ENCODE measurements at regions not wholly inside any gene's neighbourhood (a gene's known extent, or its start where the extent isn't known, plus 50 kb on each side); places are given as distances from the start of the nearest gene placed in this dataset.

GRCh38 chrX:69305333-69306062, 140.2 kb upstream of the PJA1 start:
- no peak for DNase-seq (ENCODE audit: low read depth)

- no peak for DNase-seq (ENCODE audit: low read depth)
Observed at GRCh38 chrX:69303231-69303630, 138.0 kb upstream of the PJA1 start.

DNA sequence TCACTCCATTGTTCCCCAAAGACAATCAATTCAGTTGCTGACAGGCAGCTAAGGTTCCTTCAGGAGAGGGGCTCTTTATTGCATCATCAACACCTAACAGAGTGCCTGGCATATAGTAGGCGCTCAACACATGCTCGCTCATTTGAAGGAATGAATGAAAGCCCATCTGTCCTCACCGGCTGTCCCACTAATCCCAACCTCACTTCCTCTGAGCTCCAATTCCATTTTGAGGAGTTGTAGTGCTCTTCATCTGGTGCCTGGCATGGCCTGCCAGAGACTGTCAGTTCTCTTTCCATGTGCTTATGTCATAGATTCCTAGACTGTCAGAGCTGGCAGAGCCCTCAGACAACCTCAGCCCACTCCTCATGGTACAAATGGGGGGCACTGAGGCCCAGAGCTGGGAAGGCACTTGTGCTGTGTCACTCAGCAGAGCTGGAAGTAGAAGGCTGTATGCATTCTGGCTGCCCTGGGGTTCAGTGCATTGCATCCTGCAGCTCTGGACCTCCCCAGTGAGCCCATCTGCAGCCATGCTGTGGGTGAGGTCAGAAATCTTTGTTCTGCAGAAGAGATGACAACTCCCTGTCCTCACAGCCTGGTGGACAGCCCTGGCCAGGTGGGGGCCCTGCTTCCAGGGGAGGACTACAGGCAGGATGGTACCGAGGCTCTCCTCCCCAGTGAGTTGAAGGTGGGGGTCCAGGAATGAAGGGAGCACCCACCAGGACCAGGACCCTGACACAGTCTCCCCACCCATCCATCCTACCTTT, 134.9 kb upstream of the PJA1 start:
- DNase-seq (ENCODE audit: low read depth), result no peak

DNA sequence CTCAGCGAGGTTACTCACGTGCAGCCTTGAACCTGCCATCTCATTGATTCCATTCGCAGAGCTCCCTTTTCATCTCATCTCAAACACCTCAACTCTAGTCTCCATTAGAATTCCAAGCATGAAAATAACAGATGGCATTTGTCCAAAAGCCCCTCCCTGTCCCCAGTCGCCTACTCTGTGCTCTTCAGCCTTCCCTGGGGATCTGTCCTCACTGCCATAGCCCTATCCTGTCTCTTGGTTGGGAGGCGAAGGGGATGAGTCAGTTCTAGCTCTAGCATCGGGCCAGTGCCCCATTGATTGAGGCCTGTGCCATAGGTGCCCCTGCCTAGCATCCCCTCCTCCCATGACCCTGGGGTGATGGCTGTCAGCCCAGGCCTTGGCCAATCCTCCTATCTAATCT, 134.0 kb upstream of the PJA1 start:
- no peak for DNase-seq (ENCODE audit: low read depth)

DNA sequence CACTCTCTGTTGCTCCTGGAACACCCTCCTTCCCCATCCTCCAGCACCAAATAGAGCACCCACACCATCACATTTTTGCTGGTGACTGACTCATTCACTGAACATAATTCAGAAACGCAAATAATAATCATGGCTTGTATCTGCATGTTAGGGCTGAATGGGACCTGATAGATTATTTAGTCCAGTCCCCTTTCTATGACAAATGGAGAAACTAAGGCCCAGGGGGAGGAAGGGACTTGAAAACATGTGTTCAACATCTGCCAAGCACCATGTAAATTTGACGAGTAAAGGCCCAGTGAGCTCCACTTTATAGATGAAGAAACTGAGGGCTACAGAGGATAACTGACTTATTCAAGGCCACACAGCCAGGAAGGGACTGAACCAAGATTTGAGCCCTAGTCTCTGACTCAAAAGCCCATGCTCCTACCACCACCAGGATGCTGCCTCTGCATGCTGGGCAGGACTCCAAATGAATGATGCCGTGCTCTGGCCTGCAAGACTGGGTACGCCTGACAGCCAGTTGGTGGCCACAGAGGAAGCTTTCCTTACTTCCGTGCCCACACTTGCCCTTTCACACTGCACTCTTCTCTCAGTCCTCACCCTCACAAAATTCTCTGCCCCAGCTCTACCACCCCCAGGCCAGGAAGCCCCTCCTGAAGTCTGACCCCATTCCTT, 133.3 kb upstream of the PJA1 start:
- no peak for DNase-seq (ENCODE audit: low read depth)

- DNase-seq (ENCODE audit: low read depth), result no peak
Observed at GRCh38 chrX:69297506-69297905, 132.3 kb upstream of the PJA1 start.

DNA sequence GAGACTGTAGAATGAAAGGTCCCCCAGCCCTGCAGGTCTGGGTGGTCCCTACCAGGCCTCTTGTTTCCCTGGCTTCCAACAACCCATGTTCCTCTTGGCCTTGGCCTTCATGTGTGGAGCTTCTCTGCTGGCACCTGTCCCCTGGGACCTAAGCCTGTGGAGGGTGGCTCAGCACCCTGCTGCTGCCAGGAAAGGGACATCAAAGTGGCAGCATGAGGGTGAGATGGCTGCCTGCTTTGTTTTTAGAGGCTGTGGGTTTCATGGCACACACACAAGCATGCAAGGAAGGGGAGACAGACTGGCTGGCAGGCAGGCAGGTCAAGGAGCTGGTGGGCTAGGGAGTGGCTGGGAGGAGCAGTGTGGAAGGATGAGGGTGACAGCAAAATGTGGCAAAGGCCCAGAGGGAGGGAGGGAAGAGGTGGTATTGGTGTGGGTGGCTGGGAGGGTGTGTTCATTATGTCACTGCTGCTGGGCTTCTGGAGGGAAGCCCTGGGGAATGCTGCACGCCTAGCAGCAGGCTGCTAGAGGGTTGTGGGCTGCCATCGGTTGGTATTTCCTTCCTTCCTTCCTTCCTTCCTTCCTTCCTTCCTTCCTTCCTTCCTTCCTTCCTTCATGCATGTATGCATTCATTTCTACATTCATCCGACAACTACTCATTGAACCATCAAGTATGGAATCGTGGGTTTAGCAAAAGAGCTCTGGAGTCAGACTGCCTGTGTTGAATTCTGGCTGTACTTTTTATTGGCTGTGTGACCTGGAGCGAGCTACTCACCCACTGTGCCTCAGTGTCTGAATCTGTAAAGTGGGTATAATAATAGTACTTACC, 128.7 kb upstream of the PJA1 start:
- DNase-seq (ENCODE audit: low read depth), result no peak

- no peak for DNase-seq (ENCODE audit: low read depth)
Observed at GRCh38 chrX:69291116-69291515, 125.9 kb upstream of the PJA1 start.

GRCh38 chrX:69290292-69290691, 125.0 kb upstream of the PJA1 start:
- DNase-seq (ENCODE audit: low read depth), result no peak

- no peak for DNase-seq (ENCODE audit: low read depth)
Observed at GRCh38 chrX:69289793-69290123, 124.5 kb upstream of the PJA1 start.

DNA sequence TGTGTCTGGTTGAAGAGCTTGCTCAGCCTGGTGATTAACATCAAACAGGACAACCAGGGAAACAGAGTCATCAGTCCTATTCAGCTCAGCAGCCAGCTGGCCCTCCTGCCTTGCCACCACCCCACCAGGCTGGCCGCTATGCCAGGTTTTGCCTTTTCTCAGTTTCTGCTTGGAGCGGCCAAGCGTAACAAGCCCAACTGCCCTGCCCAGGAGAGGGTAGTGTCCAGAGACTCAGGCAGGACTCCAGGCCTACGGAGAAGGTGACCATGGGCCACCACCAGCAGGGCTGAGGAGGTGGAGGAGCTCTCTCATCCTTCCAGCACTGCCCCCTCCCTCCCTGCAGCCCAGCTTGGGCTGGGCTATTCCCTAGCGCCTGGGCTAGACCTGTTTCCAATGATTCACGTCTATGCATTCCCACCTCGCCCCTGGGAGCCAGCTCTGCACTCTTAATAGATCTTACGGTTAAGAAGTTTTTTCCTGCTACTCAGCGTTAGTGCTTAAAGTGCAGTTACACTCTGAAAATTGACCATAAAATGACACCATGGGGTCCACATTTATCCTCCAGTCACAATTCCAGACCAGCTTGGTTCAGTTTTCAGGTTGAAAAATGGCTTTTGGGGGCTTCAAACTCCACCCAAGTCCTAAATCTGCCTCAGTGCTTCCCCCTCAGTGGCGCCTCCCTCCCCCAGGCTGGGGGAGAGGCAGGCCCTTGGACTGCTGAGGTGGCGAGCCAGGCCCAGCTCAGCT, 124.0 kb upstream of the PJA1 start:
- DNase-seq (ENCODE audit: low read depth), result no peak

- DNase-seq (ENCODE audit: low read depth), result no peak
Observed at GRCh38 chrX:69287095-69287494, 121.8 kb upstream of the PJA1 start.

- DNase-seq (ENCODE audit: low read depth), result no peak
Observed at GRCh38 chrX:69286565-69286906, 121.3 kb upstream of the PJA1 start.

GRCh38 chrX:69285881-69286564, 120.8 kb upstream of the PJA1 start:
- peak; percentile 29 for DNase-seq (ENCODE audit: low read depth)

- no peak for DNase-seq (ENCODE audit: low read depth)
Observed at GRCh38 chrX:69285401-69285877, 120.2 kb upstream of the PJA1 start.

GRCh38 chrX:69284491-69284890, 119.2 kb upstream of the PJA1 start:
- no peak for DNase-seq (ENCODE audit: low read depth)

DNA sequence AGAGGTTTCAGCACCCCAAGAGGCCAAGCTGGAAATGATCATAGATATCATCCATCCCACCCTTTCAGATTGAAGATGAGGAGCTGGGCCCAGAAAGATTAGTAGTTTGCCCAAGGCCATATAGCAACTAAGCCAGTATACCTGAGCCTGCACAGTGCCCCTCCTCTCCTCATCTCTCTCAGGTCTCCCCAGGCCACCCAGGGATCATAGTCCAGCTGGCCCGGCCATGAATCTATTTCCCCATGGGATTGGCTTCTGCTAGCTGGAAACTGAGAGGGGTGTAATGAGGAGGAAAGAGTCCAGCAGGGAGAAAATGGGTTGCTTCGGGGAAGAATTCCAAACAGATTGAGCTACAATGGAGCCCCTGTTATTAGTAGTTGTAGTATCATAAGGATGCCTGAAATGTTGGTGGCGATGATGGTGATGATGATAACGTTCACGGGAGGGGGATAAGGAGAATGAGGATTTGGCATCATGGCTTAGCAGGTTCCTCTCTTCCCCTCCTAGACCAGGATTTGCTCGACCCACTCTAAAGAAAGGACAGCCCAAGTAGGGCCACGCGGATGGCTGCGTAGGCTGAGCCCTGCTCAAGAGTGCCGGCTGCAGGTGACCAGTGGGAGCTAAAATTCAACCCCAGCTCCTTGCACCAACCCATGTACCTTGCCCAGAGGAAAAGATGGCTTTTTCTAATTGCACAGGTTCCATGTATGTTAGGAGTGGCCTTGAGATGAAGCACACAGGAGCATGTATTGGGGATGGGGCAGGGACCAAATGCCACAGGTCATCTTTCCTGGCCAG, 117.8 kb upstream of the PJA1 start:
- DNase-seq (ENCODE audit: low read depth), result no peak

- DNase-seq (ENCODE audit: low read depth), result no peak
Observed at GRCh38 chrX:69280933-69281332, 115.7 kb upstream of the PJA1 start.

GRCh38 chrX:69279234-69279633, 114.0 kb upstream of the PJA1 start:
- DNase-seq (ENCODE audit: low read depth), result no peak

- no peak for DNase-seq (ENCODE audit: low read depth)
Observed at GRCh38 chrX:69278031-69278687, 112.9 kb upstream of the PJA1 start.

Data from activated T-helper 1 cell treated with Interleukin-2 at 50 U/mL for 16 hours (primary cell).